HG03565 (cell line): ENCODE measurements at regions not wholly inside any gene's neighbourhood (a gene's known extent, or its start where the extent isn't known, plus 50 kb on each side); places are given as distances from the start of the nearest gene placed in this dataset.

Experiments used
- ATAC-seq: cut with Tn5 transposase; IDR thresholded peaks from one replicate; pipeline ENCODE4 v1.9.1; 2021; ENCODE audit warnings: mild to moderate bottlenecking, moderate library complexity; ENCODE audit not compliant: unreplicated experiment

- no peak for ATAC-seq
These were observed 495.0 kb upstream of the MGMT start for GRCh38 chr10:128972036-128972405.

- no peak for ATAC-seq
These were observed 493.8 kb upstream of the MGMT start for GRCh38 chr10:128973221-128973620.

DNA sequence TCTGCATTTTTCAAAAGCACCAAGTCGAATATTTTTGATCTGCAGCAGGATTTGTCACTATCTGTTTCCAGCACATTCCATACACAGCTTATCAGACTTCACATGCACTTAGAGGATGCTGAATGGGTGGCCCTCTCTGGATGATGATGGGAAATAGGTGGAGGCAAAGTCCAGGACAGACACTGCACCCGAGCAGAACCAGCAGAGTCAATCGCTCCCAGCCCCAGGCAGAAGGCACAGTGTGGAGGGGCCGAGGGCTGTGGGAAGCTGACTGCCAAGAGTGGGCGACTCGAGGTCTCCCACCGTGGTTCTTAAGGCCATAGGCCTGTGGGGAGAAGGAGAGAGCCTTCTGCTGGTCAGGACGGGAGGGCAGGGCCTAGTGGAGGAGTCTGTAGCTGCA, 490.2 kb upstream of the MGMT start:
- ATAC-seq: no peak

DNA sequence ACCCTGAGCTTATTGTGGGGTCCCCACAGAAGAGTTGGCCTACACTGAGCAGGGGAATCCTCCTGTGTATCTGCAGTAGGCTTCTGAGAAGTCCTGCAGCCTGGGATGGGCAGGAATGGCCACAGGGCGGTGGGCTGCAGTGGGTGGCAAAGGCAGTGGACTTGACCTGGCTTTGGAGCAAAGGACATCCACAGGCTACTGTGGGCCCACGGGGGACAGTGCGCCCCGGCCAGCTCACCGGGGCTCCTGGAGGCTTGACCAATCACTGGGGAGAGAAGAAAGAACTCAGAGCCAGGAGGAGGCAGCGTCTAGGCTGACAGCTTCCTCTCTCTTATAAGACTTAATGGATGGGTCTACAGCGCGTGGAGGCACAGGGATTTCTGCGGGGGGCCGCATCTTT, 488.8 kb upstream of the MGMT start:
- no peak for ATAC-seq

GRCh38 chr10:128979405-128979804, 487.6 kb upstream of the MGMT start:
- ATAC-seq: no peak

DNA sequence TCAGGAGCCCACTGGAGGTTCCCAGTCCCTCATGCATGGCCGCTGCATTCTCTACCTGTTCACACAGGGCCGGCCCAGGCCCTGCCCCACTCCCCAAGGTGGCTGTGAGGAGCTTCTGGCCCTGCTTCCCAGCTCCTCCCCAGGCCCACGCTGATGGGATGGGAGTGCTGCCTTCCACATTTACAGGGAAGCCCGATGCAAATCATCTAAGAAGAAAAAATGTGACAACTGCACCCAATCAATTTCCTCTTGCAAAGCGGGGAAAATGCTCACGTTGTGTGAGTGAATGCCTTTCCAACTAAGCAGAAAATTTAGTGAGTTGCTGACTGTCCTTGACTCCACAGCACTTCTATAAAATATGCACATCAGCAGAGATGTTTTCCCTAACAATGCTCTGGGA, 485.8 kb upstream of the MGMT start:
- ATAC-seq: no peak

GRCh38 chr10:128981881-128982615, 485.0 kb upstream of the MGMT start:
- ATAC-seq: no peak

DNA sequence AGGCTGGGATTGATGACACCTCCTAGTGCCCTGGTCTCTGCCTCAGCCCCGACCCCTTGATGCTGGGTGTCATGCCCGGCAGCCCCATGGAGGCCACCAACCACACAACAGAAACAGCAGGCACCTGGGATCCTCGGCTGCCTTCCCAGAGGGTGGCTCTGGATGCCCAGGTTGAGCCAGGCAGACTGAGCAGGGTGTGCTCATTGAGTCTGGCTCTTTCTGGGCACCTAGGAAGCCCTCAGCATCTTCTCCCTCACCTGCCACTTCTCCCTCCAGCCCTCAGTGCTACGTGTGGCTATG, 484.5 kb upstream of the MGMT start:
- no peak for ATAC-seq

- no peak for ATAC-seq
These were observed 482.0 kb upstream of the MGMT start for GRCh38 chr10:128985036-128985435.

- no peak for ATAC-seq
These were observed 476.1 kb upstream of the MGMT start for GRCh38 chr10:128990986-128991385.

DNA sequence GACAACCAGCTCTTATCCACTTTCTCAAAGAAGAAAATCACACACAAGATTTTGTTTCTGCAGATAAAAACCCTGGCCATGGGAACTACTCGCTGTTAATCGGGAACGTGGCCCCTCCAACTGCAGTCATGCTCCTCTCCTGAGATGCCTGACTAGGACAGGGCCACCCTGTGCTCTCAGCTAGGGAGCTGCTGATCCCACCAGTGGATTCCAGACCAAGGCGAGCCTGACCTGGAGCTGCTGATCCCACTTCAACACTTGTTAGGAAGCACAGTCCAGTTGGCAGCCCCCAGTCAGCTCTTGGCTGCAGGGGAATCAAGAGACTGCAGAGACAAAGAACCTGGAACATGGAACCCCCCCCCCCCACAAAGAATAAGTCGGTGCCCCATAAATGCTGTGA, 474.3 kb upstream of the MGMT start:
- ATAC-seq: no peak

DNA sequence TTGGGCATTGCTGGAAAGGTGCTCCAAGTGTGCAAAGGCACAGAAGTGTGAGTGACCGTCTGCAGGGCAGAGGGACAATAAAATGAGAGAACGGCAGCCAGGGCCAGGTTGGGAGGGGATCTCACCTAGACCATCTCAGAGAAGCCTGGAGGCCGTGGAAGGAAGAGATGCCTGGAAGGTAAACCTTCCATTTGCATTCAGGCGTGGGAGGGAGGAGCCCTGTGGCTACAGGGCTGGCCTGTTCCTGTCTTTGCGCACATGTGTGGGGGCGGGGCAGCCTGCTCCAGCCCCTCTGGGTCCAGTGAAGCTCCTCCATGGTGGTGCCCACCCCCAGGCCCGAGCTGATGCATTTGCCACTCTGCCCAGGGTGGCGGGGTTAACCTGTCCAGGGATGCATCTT, 473.6 kb upstream of the MGMT start:
- no peak for ATAC-seq

DNA sequence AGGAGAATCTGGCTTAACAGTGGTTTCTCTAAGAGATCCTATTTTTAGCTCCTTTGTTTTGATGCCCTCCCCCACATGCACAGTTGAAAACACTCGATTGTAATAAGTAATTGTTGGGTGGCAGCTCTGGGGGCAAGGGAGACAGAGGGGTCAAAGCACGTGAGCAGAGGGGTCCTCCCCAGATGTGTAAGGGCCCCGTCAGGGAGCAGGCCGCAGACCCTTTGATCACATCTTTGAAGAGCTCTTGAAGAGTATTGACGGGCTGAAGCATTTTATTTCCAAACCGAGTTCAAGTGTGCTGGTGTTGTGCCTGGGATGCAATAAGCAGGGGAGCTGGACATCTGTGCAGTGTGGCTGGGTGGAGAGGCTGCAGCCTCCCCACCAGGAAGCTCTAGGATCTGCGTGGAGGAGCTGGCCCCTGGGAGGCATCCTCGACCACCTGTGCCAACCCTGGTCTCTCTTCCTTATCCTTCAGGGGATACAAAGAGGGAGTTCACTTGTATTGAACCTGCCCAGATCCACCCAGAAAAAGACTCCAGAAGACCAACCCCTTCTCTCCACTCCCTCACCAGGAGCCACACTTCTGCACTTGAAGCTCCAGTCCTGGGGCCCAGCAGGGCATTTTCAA, 473.0 kb upstream of the MGMT start:
- ATAC-seq: no peak

DNA sequence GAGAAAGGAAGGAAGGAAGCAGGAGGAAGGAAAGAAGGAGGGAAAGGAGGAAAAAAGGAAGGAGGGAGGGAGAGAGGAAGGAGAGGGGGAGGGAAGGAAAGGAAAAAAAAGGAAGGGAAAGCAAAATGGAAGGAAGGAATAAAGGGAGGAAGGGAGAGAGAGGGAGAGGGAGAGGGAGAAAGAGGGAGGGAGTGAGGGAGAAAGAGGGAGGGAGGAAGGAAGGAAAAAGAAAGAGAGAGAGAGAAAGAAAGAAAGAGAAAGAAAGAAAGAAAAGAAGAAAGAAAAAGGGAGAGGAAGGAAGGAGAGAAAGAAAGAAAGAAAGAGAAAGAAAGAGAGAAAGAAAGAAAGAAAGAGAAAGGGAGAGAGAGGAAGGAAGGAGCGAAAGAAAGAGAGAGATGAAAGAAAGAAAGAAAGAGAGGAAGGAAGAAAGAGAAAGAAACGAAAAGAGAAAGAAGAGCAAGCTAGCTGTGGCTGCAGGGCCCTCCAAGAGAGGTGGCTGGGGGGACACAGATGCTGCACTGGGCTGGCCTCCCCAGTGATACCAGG, 472.4 kb upstream of the MGMT start:
- no peak for ATAC-seq

GRCh38 chr10:128995676-128996075, 471.4 kb upstream of the MGMT start:
- no peak for ATAC-seq

GRCh38 chr10:128996092-128996491, 470.9 kb upstream of the MGMT start:
- no peak for ATAC-seq

- ATAC-seq: no peak
These were observed 468.8 kb upstream of the MGMT start for GRCh38 chr10:128998101-128998805.

- ATAC-seq: no peak
These were observed 462.6 kb upstream of the MGMT start for GRCh38 chr10:129004398-129004797.

DNA sequence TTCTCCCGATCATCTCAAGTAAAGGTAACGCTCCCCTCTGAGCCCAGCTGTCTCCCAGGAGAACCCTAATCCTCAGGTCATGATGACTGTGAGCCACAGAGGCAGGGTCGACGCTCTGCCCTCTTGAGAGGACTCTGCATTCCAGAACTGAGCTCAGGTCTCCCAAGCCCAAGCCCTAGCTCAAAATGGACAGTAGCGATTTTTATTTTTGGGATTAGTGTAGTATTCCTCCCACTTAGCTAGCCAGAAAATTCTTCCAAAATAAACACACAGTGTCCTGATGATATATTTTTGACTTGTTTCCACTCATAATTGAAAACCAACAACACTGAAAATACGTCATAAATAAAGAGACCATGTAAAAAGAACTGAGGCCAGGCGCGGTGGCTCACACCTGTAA, 462.0 kb upstream of the MGMT start:
- ATAC-seq: no peak

- ATAC-seq: no peak
These were observed 461.2 kb upstream of the MGMT start for GRCh38 chr10:129005804-129006203.

GRCh38 chr10:129018511-129018910, 448.5 kb upstream of the MGMT start:
- no peak for ATAC-seq

DNA sequence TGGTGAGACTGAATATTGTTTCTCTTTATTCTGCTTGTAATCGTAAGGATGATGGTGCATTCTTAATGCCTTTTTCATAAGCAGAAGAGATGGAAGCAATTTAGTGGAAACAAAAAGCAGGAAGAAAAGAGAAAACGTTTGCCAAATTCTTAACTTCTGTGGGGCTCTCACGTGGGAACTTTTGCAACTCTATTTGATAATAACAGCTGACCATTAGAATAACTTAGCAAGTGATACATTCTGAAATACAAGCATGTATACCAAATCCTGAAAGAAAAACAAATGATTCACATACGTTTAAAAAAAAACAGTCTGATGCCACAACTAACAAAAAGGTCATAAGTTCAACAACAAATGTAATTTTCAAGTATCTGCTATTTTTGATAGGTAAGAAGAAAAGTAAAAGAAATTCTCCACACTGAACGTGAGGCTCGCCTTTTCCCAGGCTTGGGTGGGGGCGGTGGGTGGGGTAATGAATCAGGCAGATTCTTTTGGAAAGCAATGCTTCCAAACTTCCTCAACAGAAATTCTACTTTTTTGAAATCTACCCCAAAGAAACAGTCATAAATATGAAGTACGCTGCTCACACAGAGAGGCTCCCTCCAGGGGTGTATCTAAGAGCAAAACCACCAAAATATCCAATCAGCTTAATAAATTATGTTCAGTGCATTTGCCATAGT, 446.2 kb upstream of the MGMT start:
- ATAC-seq: no peak
